HT-29 (cell line): ENCODE measurements at regions not wholly inside any gene's neighbourhood (a gene's known extent, or its start where the extent isn't known, plus 50 kb on each side); places are given as distances from the start of the nearest gene placed in this dataset.

Experiments used
- DNase-seq: peaks from one replicate; pipeline ENCODE4 v3.0.0-alpha.2; 2015; ENCODE audit warnings: low spot score

- DNase-seq, result no peak
Measured at GRCh38 chr2:13009027-13009642, 292.4 kb downstream of the TRIB2 start.

- no peak for DNase-seq
Measured at GRCh38 chr2:13010283-13010682, 293.5 kb downstream of the TRIB2 start.

- DNase-seq, result no peak
Measured at GRCh38 chr2:13014783-13015182, 298.0 kb downstream of the TRIB2 start.

- no peak for DNase-seq
Measured at GRCh38 chr2:13015532-13016320, 299.0 kb downstream of the TRIB2 start.

GRCh38 chr2:13018490-13018889, 301.8 kb downstream of the TRIB2 start:
- no peak for DNase-seq

GRCh38 chr2:13019781-13020180, 303.0 kb downstream of the TRIB2 start:
- no peak for DNase-seq

- DNase-seq, result no peak
Measured at GRCh38 chr2:13020469-13020868, 303.7 kb downstream of the TRIB2 start.

- no peak for DNase-seq
Measured at GRCh38 chr2:13021470-13021957, 304.8 kb downstream of the TRIB2 start.

GRCh38 chr2:13030606-13031005, 313.9 kb downstream of the TRIB2 start:
- no peak for DNase-seq

GRCh38 chr2:13034861-13035260, 318.1 kb downstream of the TRIB2 start:
- DNase-seq, result no peak

GRCh38 chr2:13035866-13036265, 319.1 kb downstream of the TRIB2 start:
- DNase-seq, result no peak

- no peak for DNase-seq
Measured at GRCh38 chr2:13040043-13040442, 323.3 kb downstream of the TRIB2 start.

GRCh38 chr2:13046557-13047165, 329.9 kb downstream of the TRIB2 start:
- DNase-seq, result no peak

GRCh38 chr2:13050764-13051163, 334.0 kb downstream of the TRIB2 start:
- DNase-seq, result no peak

GRCh38 chr2:13052547-13052946, 335.8 kb downstream of the TRIB2 start:
- no peak for DNase-seq

GRCh38 chr2:13056259-13056843, 339.6 kb downstream of the TRIB2 start:
- peak; percentile 30 for DNase-seq

GRCh38 chr2:13057671-13058070, 340.9 kb downstream of the TRIB2 start:
- no peak for DNase-seq

- no peak for DNase-seq
Measured at GRCh38 chr2:13066676-13067075, 349.9 kb downstream of the TRIB2 start.

- no peak for DNase-seq
Measured at GRCh38 chr2:13067508-13067907, 350.8 kb downstream of the TRIB2 start.

GRCh38 chr2:13089971-13090370, 373.2 kb downstream of the TRIB2 start:
- DNase-seq, result no peak

GRCh38 chr2:13091455-13091854, 374.7 kb downstream of the TRIB2 start:
- no peak for DNase-seq

GRCh38 chr2:13091861-13092378, 375.2 kb downstream of the TRIB2 start:
- DNase-seq, result no peak
